GM18909 (cell line): ENCODE measurements at regions not wholly inside any gene's neighbourhood (a gene's known extent, or its start where the extent isn't known, plus 50 kb on each side); places are given as distances from the start of the nearest gene placed in this dataset.

ENCODE experiments used
- ATAC-seq: cut with Tn5 transposase; IDR thresholded peaks from one replicate; pipeline ENCODE4 v1.9.1; 2021; ENCODE audit warnings: mild to moderate bottlenecking; ENCODE audit not compliant: unreplicated experiment, poor library complexity

GRCh38 chr1:224486801-224487583 is 52.4 kb upstream of the WDR26 start:
- no peak for ATAC-seq

- ATAC-seq = no peak
Measured at GRCh38 chr1:224488806-224489499, 54.4 kb upstream of the WDR26 start.

DNA sequence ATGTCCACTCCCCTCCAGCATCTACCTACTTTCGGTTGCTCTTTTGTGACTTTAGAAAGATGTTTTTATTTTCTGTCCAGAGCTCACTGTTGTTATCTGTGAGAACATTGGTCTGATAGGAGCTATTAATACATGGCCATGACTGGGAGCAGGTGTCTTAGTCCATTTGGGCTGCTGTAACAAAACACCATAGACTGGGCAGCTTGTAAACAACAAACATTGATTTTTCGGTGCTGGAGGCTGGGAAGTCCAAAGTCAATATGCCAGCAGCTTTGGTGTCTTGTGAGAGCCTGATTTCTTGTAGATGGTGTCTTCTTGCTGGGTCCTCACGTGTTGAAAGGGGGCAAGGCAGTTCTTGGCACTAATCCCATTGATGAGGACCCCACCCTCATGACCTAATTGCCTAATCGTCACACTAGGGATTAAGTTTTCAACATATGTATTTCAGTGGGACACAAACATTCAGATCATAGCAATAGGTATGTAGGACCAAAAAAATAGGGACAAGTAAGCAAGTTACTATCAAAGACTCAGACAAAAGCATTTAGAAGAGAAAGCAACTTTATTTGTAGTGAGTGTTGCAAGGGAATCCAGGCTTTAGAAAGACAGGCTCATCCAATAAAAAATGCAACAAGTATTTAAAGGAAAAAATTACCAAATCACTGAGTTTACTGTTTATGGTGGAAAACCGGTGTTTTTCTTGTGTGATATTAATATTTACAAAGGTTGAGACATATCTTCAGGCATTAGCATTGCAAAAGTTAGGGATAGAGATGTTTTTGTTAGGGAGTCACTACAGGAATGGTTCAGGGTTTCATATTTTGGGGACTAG is 55.2 kb upstream of the WDR26 start:
- no peak for ATAC-seq

GRCh38 chr1:224490549-224491537 is 56.2 kb upstream of the WDR26 start:
- no peak for ATAC-seq

- ATAC-seq = no peak
Measured at GRCh38 chr1:224492015-224492414, 57.4 kb upstream of the WDR26 start.

- no peak for ATAC-seq
Measured at GRCh38 chr1:224492632-224493031, 58.0 kb upstream of the WDR26 start.

DNA sequence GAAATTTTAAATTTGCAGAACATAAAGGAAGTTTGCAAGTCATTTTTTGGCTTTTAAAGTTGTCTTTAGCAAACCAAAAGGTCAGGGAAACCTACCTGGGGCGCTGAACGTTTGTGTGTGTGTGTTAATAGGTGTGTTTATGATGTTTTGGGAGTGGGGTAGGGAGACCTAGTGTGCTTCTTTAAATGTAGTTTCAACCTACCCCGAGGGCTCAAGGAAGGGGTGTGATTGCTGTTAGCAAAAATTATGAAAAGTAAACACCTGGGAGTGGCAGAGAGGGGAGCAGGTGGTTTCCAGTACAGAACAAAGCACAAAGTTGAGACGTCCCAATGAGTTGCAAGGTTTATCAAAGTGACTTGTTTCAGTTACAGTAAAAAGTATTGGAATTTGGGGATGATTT is 58.7 kb upstream of the WDR26 start:
- no peak for ATAC-seq

DNA sequence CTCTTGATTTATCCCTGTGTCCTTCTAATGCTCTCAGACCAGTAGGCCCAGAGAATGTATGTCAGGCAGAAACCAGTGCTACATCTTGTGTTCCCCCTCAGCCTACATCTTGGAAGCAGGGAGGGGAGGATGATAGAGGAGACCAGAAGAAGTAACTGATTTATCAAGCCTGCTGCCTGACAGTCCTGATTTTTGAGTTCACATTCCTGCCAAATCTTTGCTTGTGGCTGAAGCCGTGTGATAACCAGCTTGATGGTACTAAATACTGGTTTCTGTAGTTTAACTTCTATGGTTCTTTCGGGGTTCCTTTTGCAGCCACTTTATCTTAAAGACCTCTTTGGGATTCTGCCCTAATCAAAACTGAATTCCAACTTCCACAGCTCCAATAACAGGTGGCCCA is 59.7 kb upstream of the WDR26 start:
- ATAC-seq = no peak

DNA sequence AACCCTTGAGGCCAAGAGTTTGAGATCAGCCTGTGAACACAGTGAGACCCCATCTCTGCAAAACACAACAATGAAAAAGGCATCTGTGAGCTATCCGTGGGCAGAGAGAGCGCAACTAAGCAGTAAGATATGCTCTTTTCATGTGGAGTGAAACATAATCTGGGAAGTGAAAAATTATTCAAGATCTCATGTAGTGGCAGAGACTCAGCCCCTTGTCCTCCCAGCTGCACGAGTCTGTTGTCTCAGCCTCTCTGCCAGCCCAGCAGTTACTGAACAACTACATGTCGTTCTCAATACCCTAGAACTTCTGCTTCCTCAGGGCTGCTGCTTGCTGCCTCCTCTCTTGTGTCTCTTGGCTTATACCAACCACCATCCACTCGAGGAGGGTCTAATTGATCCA is 61.3 kb upstream of the WDR26 start:
- ATAC-seq = no peak

GRCh38 chr1:224496826-224497225 is 62.2 kb upstream of the WDR26 start:
- no peak for ATAC-seq

DNA sequence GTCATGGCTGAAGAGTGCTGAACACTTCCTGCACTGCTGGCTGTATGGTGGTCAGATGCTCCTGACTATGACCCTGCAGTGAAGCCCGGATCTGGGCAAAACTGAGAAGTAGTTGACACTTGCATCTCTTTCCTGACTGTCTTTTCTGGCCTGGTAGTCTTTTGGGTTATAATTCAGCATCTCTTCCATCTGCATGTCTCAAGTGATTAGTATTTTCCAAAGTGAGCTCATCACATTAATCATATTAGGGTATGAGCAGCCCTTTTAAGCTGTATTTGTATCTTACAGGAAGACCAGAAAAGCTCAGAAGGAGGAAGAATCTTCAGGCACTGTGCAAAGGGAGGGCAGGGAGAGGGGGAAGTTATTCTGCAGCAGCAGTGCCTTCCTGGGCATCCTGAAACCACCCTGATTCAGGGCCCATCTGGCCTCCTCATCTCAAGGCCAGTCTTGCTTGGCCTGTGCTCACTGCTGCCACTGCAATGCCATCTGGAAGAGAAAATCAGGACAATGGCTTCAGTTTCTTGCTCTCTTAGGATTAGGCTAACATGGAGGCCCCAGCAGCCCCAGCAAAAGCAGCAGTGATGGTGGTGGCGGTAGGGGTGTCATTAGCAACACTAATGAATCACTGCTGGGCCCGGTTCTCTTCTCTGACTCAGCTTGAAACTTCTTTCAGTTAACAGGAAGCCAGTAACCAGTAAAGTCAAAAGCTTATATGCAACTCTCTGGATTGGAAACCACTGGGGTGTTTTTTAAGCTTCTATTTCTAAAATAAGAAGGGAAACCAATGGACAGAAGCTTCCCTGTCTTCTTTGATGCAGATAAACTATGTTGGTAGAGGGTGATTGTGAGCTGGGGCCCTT is 63.3 kb upstream of the WDR26 start:
- ATAC-seq = peak; percentile 94

- no peak for ATAC-seq
Measured at GRCh38 chr1:224498574-224499170, 64.1 kb upstream of the WDR26 start.

DNA sequence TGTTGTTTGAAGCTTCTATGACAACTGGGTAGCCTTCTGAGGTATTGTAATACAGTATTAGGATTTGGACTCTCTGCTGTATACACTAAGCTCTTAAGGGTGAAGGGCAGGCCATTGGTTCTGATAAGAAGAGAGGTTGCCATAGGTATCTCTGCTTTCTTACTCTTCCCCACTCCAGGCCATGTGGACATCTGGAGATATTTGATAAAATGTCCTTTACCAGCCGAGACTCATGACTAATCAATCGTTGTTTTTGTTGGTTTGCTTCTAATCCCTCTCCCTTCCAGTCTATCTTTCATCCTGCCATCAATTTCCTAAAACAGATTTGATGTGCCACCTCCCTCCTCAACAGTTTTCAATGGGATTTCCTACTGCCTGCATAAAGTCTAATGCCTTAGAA is 64.6 kb upstream of the WDR26 start:
- no peak for ATAC-seq

GRCh38 chr1:224500796-224501195 is 66.2 kb upstream of the WDR26 start:
- no peak for ATAC-seq

DNA sequence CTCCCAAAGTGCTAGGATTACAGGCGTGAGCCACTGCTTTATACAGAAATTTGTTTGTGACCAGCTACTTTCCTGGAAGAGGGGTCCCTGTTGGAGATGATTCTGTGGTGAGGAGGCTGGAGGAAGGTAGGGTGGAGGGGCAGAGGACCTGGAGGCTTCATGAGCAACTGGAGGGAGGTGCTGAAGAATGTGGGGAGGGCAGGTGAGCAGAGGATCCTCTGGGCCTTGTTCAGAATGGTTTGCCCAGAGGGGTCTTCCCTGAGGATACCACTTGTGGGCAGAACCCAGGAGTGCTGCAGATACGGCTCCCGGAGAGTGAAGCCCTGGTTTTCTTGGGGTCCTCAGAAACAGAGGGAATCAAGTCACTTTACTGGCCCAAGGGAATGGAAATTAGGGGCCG is 67.2 kb upstream of the WDR26 start:
- ATAC-seq = no peak

- peak; percentile 0 for ATAC-seq
Measured at GRCh38 chr1:224502459-224503160, 68.0 kb upstream of the WDR26 start.

DNA sequence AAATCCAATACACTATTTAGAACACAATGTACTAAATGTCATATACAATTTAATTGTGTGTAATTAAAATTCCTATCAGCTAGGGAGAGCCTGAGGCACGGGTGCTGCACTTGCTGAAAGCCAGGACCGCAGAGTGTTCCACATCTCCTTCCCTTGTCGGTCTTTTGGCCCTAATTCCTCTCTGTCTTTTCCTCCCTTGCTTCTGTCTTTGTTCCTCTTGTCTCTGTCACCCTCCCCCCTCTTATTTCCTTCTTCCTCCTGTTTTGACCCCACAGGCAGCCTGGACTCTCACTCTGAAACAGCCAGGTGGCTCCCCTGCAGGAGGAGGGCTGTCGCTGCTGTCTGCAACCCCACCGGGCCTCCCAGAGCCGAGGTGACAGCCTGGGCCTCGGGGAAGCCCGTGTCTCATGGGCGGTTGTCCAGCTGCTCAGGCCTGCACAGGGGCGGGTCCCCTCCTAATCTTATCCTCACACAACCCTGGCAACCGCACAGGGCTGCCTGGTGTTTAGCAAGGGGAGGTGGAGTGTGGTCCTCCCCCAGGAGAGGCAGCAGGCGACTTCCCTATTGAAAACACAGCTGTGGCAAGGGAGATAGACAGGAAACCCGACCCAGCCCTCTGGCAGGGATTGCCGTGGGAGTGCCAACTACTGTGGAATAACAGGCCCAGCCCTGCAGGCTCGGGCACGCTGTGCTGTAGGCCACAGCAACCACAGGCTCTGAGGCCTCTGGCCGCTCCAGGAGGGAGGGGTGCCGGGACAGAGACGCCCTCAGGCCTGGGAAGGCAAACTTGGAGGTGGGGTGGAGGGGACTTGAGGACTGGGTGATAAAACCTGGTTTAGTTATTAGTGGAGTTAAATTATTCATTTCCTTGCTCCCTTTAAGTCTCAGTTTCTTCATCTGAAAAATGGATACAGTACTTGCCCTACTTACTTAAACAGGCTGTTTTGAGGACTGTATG is 68.8 kb upstream of the WDR26 start:
- ATAC-seq = peak; percentile 96
